OCI-M2 (cell line): ENCODE measurements at regions not wholly inside any gene's neighbourhood (a gene's known extent, or its start where the extent isn't known, plus 50 kb on each side); places are given as distances from the start of the nearest gene placed in this dataset.

Source experiments
- DNase-seq: peaks from one replicate; lab custom pipeline; 2025; ENCODE audit not compliant: unreplicated experiment; lab: John Stamatoyannopoulos, UW

DNA sequence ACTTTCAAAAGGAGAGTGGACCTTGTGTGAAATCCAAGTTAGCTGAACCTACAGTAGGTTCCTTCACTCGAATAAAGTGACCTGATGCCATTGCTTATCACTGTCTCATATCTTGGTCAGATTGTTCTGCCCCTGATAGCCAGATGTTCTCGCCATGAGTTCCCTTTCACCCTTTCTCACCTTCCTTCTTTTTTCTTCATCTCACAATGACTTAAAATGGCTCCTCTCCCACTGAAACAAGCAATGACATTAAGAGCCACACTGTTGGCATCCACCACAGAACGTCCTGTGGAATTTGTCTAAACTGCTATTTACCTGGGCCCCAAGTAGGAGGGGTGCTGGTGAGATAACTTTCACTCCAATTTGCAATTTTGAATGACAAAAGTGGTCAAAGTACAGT is 227.6 kb upstream of the PPP1R2C start:
- DNase-seq, result no peak

- DNase-seq, result no peak
These were observed 230.4 kb upstream of the PPP1R2C start for GRCh38 chrX:43008356-43008755.

- no peak for DNase-seq
These were observed 238.1 kb upstream of the PPP1R2C start for GRCh38 chrX:43016021-43016420.

DNA sequence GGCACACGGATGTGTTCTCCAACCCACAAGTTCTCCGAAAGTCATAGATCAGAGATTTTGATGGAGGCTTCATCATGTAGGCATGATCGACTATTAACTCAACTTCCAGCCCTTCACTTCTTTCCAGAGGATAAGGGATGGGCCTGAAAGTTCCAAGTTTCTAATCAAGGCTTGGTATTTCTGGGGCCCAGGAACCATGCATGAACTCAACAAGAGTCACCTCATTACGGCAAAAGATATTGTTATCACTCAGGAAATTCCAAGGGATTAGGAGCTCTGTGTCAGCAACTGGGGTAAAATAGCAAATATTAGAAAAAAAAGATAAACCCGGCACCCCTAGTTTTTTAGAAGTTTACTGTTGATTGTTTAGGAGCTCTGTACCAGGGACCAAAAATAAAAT is 240.1 kb upstream of the PPP1R2C start:
- DNase-seq, result no peak

DNA sequence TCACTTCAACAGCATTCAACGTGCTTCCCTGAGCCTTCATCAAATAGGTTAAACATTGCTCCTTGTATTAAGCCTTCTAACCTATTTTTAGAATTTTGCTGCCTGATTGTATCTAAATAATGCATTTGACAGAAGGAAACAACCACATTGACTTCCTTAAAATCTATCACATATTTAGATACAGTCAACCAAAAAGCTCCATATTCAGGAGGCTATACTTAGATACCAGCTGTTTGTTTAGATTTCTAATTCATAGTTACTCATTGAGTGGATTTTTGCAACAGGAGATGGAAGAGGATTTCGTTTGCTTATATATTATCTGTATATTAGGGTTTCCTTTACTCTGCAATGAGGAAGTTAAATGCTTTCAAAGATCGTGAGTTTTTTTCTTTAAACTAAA is 241.1 kb upstream of the PPP1R2C start:
- DNase-seq, result no peak

DNA sequence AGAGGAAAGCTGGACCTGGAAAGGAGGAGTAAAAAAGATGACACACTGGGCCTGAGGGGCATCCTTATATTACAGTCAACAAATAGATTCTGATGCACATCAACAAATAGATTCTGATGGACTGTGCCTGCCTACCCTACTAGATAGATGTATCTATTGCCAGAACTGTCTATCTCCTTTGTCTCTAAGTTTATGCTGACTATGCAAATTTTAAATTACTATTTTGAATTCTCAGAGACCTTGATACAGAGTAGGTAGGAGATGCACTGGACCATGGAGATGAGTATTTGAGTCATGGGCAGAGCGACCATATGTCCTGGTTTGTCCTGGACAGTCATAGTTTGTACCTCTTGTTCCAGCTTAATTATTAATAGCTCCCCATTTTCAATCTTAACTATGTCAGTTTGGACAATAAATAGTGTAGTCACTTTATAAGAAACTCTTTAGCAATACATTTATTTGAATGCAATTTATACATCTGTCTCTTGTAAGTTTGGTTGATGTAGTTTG is 247.9 kb upstream of the PPP1R2C start:
- DNase-seq, result no peak

DNA sequence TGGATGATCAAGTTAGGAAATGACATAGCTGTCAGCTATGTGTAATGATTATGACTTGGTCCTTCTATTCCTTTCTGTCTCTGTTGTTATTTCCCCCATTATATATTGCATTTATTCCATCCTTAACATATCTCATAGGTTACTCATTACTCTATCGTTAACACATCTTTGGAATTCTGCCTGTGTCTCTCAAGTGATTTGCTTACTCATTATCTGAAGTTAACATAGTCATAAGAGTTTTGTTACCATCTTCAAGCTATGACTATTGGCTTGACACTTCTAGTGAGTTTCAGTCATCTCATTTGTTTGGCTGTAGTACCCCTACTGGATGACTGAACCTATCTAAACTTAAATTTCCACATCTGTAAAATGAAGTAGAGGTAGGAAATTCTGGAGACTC is 286.1 kb upstream of the PPP1R2C start:
- DNase-seq, result no peak

- DNase-seq, result no peak
These were observed 288.0 kb upstream of the PPP1R2C start for GRCh38 chrX:43065978-43066377.

DNA sequence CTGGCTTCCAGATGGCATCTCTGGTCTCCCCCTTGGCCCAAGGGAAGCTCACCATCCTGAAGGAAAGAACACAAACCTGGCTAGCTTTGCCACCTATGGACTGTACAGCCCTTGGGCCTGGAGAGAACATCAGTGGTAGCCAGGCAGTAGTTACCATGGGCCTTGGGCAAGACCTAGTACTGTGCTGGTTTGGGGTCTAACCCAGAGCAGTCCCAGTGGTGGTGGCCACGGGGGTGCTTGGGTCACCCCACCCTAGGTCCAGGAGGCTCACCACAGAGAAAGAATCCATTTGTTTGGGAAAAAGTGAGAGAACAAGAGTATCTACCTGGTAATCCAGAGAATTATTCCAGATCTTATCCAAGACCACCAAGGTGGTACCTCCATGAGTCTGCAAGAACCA is 290.7 kb upstream of the PPP1R2C start:
- no peak for DNase-seq

DNA sequence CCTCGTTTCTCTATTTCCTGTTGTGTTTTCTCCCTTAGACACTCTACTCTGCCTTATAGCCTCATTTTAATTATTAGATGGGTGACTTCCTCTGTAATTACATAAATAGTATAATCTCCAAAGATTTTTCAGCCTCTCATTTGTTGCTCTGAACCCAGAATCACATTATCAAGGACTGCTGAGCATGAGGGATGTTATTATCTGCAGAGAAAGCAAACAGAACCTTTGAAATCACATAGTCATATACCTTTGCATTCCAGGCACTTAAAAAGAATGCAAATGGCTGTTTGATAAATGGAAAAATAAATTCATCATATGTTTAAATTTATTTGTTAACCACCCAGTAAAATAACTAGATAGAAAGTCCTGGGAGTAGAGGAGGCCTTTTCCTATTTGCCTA is 305.1 kb upstream of the PPP1R2C start:
- no peak for DNase-seq

DNA sequence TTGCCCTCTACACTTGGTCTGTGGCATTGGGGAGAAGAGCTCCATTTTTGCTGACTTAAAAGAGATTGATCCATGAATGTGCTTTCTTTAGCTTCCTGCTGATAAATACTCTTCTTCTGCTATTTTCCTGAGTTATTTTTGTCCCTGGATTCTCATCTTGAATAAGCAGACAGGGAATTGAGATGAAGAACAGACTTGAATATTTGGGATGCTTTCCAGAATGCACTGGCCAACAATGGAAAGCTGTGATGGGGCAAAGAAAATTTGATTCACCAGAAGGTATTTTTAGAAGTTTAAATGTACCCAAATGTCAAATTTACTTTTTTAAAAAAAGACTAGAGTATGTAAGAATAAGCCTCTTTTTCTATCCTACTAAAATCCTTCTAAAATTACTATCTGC is 309.9 kb upstream of the PPP1R2C start:
- no peak for DNase-seq

DNA sequence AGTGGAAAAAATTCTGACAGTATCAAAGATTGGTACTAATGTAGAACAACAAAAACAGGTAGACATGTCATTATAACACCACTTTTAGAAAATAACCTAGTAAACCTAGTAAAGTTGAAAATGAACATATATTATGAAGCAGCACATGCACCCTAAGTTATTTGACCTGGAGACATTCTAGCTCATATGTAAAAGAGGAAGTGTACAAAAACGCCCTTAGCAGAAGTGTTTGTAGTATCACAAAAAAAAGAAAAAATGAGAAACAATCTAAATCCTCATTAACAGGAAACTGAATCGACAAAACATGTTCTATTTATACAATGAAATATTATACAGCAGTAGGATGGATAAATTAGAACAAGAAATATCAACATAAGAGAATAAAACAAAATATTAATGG is 318.9 kb upstream of the PPP1R2C start:
- DNase-seq, result no peak

GRCh38 chrX:43106009-43106408 is 328.0 kb upstream of the PPP1R2C start:
- DNase-seq, result no peak

GRCh38 chrX:43108828-43109227 is 330.9 kb upstream of the PPP1R2C start:
- no peak for DNase-seq

- no peak for DNase-seq
These were observed 343.7 kb upstream of the PPP1R2C start for GRCh38 chrX:43121637-43122036.

DNA sequence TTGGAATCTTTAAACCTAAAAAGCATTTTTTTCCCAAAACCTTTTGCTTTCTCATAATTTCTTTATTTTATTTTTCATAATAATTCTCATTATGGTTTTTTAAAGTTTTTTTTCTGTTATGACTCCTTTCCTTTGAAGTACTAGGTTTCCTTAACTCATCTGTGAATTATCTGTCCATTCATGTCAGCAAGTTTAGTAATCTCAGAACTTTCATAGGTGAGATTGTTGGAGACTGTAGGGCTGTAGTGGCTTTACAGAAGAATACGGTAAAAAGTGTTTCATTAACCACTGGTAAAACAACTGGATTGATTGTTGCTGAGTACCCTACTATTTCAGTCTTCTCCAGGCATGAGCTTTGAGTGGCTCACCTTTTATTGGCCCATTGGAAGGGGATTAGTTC is 361.7 kb upstream of the PPP1R2C start:
- no peak for DNase-seq

DNA sequence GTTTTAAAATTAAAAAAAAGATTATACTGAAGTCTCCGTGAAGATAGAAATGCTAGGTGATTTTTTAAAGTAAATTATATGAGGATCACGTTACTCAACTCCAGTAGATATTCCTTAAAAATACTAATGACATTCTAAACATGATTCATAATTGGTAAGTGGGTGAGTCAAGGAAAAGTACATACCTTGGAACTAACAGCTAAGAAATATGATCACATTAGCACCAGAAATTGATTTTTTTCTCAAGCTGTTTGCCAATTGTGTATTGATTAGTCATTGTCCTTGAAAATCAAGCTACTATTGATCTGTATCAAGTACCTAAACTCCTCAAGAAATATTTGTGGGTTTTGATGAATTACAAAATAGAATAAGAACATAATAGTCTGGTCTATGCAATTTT is 362.6 kb upstream of the PPP1R2C start:
- no peak for DNase-seq

GRCh38 chrX:43141885-43142284 is 363.9 kb upstream of the PPP1R2C start:
- DNase-seq, result no peak

GRCh38 chrX:43148305-43148704 is 370.3 kb upstream of the PPP1R2C start:
- no peak for DNase-seq

DNA sequence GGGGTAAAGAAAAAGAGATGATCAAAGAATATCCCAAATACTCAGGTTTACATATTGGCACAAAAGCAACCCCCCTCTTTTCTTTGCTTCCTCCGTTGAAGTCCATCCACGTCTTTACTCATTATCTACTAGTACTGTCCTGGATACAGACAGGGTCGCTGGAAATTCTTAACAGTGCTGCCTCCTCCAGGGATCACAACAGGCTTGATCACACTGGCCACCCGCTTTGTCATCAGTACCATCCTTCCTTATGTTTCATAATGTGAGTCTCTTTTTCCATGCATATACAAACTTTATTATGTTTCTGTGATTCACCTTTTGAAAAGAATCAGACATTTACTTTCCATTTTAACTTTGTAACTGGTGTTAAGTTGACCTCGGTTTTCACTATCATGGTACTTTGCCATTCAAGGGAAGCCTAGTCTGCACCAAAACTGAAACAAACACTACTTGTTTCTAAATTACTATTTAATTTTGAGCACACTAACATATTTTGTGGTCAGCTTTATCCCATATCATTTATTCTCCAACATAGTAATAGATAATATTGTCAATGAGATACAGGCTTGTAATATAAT is 387.5 kb upstream of the PPP1R2C start:
- no peak for DNase-seq

GRCh38 chrX:43166874-43167273 is 388.9 kb upstream of the PPP1R2C start:
- DNase-seq, result no peak

- DNase-seq, result no peak
These were observed 397.5 kb upstream of the PPP1R2C start for GRCh38 chrX:43175434-43175833.

- no peak for DNase-seq
These were observed 398.7 kb upstream of the PPP1R2C start for GRCh38 chrX:43176686-43177085.

DNA sequence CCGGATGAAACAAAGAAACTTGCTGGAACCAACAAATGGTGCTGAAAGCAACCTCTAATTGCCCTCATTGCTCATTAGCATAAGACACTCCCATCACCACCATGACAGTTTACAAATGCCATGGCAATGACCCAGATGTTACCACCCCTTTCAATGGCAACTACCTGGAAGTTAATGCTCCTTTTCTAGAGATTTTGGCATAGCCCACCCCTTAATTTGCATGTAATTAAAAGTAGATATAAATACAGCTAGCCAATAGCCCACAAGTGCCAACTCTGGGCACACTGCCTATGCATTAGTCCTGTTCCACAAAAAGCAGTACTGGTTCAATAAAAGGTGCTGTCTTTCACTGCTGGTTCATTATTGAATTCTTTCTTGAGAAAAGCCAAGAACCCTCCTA is 410.3 kb upstream of the PPP1R2C start:
- DNase-seq, result no peak
